Smooth muscle cell (in vitro differentiated cells): ENCODE measurements at regions not wholly inside any gene's neighbourhood (a gene's known extent, or its start where the extent isn't known, plus 50 kb on each side); places are given as distances from the start of the nearest gene placed in this dataset.

ENCODE experiments used
- DNase-seq: peaks from one replicate; lab custom pipeline; 2025; ENCODE audit not compliant: unreplicated experiment; lab: John Stamatoyannopoulos, UW
- H2AFZ ChIP-seq: fragments of 200-600 bp; sonication (generic); 2 replicates; pipeline ENCODE4 v1.6.0; 2016; ENCODE audit warnings: antibody characterized with exemption, low read depth, mild to moderate bottlenecking
- H3F3A ChIP-seq: fragments of 200-600 bp; sonication (generic); 2 replicates; pipeline ENCODE4 v1.6.0; 2017; ENCODE audit warnings: antibody characterized with exemption, low read depth
- H3K27ac ChIP-seq: fragments of 200-600 bp; sonication (generic); 2 replicates; pipeline ENCODE4 v1.5.1; 2016; ENCODE audit warnings: low read depth, mild to moderate bottlenecking
- H3K27me3 ChIP-seq: fragments of 200-600 bp; sonication (generic); 2 replicates; pipeline ENCODE4 v1.6.1; 2016; ENCODE audit warnings: low read depth, mild to moderate bottlenecking
- H3K36me3 ChIP-seq: fragments of 200-600 bp; sonication (generic); 2 replicates; pipeline ENCODE4 v1.5.1; 2016; ENCODE audit warnings: low read depth
- H3K4me1 ChIP-seq: fragments of 200-600 bp; sonication (generic); 2 replicates; pipeline ENCODE4 v1.5.1; 2016; ENCODE audit warnings: low read depth
- H3K4me2 ChIP-seq: fragments of 200-600 bp; sonication (generic); 2 replicates; pipeline ENCODE4 v1.6.0; 2016; ENCODE audit warnings: mild to moderate bottlenecking
- H3K4me3 ChIP-seq: fragments of 200-600 bp; sonication (generic); 2 replicates; pipeline ENCODE4 v1.5.1; 2016; ENCODE audit warnings: mild to moderate bottlenecking
- H3K79me2 ChIP-seq: fragments of 200-600 bp; sonication (generic); 2 replicates; pipeline ENCODE4 v1.6.0; 2016; ENCODE audit warnings: low read depth, mild to moderate bottlenecking
- H3K9ac ChIP-seq: fragments of 200-600 bp; sonication (generic); 2 replicates; pipeline ENCODE4 v1.6.0; 2016; ENCODE audit warnings: low read depth
- H3K9me3 ChIP-seq: fragments of 200-600 bp; sonication (generic); replicated peaks from 2 replicates; pipeline ENCODE4 v1.5.1; 2016; ENCODE audit warnings: low read depth
- H4K20me1 ChIP-seq: fragments of 200-600 bp; sonication (generic); 2 replicates; pipeline ENCODE4 v1.6.0; 2016; ENCODE audit warnings: low read depth
- CTCF ChIP-seq: fragments of 200-600 bp; sonication (generic); IDR thresholded peaks from 2 replicates; pipeline ENCODE4 v1.5.1; 2017; ENCODE audit warnings: borderline replicate concordance, mild to moderate bottlenecking, antibody characterized with exemption; ENCODE audit not compliant: insufficient read depth, poor library complexity, severe bottlenecking
- WGBS: methylation state at CpG from one replicate; pipeline ENCODE4 v1.1.7; 2016; ENCODE audit warnings: low lambda C conversion rate; 5-methylcytosine and 5-hydroxymethylcytosine counted together

GRCh38 chr11:23604966-23605365, 744.7 kb upstream of the CCDC179 start:
- H3K9ac ChIP-seq = no peak overlapping the region
- WGBS = 74% methylated on average over 3 of the region's 3 CpGs
- no peaks in the 10 kb centered on the region for H3K9me3 ChIP-seq
- no peaks in the 10 kb centered on the region for H3K79me2 ChIP-seq
- no peaks in the 10 kb centered on the region for H4K20me1 ChIP-seq
- no peak overlapping the region for H3K4me2 ChIP-seq
- no peak overlapping the region for H3K4me3 ChIP-seq
- H3K4me1 ChIP-seq = no peaks in the 10 kb centered on the region
- H3K36me3 ChIP-seq = no peaks in the 10 kb centered on the region
- no peak overlapping the region for H2AFZ ChIP-seq
- DNase-seq = no peak
- H3K27ac ChIP-seq = no peak overlapping the region
- H3K27me3 ChIP-seq = no peaks in the 10 kb centered on the region
- no peak for TF ChIP-seq CTCF
- H3F3A ChIP-seq = no peaks in the 10 kb centered on the region

DNA sequence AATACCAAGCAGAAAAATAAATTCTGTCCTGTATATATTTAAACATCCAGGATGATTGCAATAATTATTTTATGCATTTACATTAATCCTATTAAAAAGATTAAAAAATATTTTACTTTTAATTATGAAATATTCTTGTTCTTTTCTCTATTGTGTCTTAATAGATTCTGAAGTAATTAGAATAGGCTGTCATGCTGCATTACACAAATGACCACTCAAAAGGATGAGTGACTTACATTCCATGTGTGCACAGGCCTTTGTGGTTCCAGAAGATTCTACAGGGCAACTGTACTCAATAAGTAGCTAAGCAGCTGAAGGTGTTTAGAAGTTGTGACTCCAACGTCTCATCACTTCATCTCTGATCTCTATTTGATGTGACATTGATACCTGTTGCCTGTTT, 745.9 kb upstream of the CCDC179 start:
- H3K4me3 ChIP-seq = no peak overlapping the region
- H3K9me3 ChIP-seq = no peaks in the 10 kb centered on the region
- H4K20me1 ChIP-seq = no peaks in the 10 kb centered on the region
- no peaks in the 10 kb centered on the region for H3F3A ChIP-seq
- no peak overlapping the region for H3K4me2 ChIP-seq
- no peaks in the 10 kb centered on the region for H3K27me3 ChIP-seq
- H3K36me3 ChIP-seq = no peaks in the 10 kb centered on the region
- H3K27ac ChIP-seq = no peak overlapping the region
- TF ChIP-seq CTCF = no peak
- 92% methylated on average over 1 of the region's 1 CpG for WGBS
- no peaks in the 10 kb centered on the region for H3K4me1 ChIP-seq
- no peaks in the 10 kb centered on the region for H3K79me2 ChIP-seq
- no peak for DNase-seq
- no peak overlapping the region for H2AFZ ChIP-seq
- H3K9ac ChIP-seq = no peak overlapping the region

DNA sequence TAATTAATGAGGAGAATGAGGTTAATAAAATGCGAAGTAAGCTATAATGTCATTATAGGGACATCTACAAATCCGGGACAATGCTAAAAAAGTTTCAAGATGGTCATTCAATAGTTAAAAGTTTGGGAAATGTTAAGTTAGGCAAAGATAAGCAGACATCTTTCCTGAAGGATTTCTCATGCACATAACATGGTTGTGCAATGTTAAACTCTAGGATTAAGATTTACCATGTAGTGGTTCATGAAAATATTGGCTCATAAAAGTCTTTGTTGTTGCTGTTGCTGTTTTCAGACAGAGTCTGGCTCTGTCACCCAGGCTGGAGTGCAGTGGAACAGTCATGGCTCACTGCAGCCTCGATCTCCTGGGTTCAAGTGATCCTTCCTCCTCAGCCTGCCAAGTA, 751.5 kb upstream of the CCDC179 start:
- no peaks in the 10 kb centered on the region for H3K4me1 ChIP-seq

More for the DNA sequence above, 751.5 kb upstream of the CCDC179 start:
- Histone ChIP-seq H3K4me2 (no peak overlapping the region), H3K27me3 (no peaks in the 10 kb centered on the region), H3K36me3 (no peaks in the 10 kb centered on the region), H3K9me3 (no peaks in the 10 kb centered on the region), H2AFZ (no peak overlapping the region), H4K20me1 (no peaks in the 10 kb centered on the region), H3K4me3 (no peak overlapping the region), H3K79me2 (no peaks in the 10 kb centered on the region), H3F3A (no peaks in the 10 kb centered on the region), H3K27ac (no peak overlapping the region), H3K9ac (no peak overlapping the region)
- no peak for TF ChIP-seq CTCF
- 72% methylated on average over 3 of the region's 3 CpGs for WGBS
- no peak for DNase-seq
